BLaER1 (cell line): ENCODE measurements at regions not wholly inside any gene's neighbourhood (a gene's known extent, or its start where the extent isn't known, plus 50 kb on each side); places are given as distances from the start of the nearest gene placed in this dataset.

Experiments
- H3K27ac ChIP-seq: shearing (Covaris generic); formaldehyde crosslinking; 2 replicates; pipeline ENCODE4 v1.8.1; 2022
- H3K27me3 ChIP-seq: shearing (Covaris generic); formaldehyde crosslinking; 2 replicates; pipeline ENCODE4 v1.8.1; 2022
- H3K36me3 ChIP-seq: shearing (Covaris generic); formaldehyde crosslinking; 2 replicates; pipeline ENCODE4 v1.8.1; 2022
- H3K4me1 ChIP-seq: shearing (Covaris generic); formaldehyde crosslinking; 2 replicates; pipeline ENCODE4 v1.8.1; 2022
- H3K4me2 ChIP-seq: shearing (Covaris generic); formaldehyde crosslinking; 2 replicates; pipeline ENCODE4 v1.8.1; 2022
- H3K4me3 ChIP-seq: shearing (Covaris generic); formaldehyde crosslinking; 2 replicates; pipeline ENCODE4 v1.8.1; 2022
- H3K9ac ChIP-seq: shearing (Covaris generic); formaldehyde crosslinking; 2 replicates; pipeline ENCODE4 v1.8.1; 2022
- H3K9me3 ChIP-seq: shearing (Covaris generic); formaldehyde crosslinking; 2 replicates; pipeline ENCODE4 v1.8.1; 2022
- H4K20me1 ChIP-seq: shearing (Covaris generic); formaldehyde crosslinking; 2 replicates; pipeline ENCODE4 v1.8.1; 2022
- Cebpa-rat ChIP-seq: shearing (Covaris generic); IDR thresholded peaks from 2 replicates; pipeline ENCODE4 v1.8.1; 2022

- no peak overlapping the region for H3K4me2 ChIP-seq
- no peaks in the 10 kb centered on the region for H3K27me3 ChIP-seq
- no peaks in the 10 kb centered on the region for H4K20me1 ChIP-seq
- H3K9me3 ChIP-seq = no peaks in the 10 kb centered on the region
- H3K27ac ChIP-seq = no peak overlapping the region
- no peaks in the 10 kb centered on the region for H3K36me3 ChIP-seq
- H3K4me1 ChIP-seq = no peaks in the 10 kb centered on the region
- no peak overlapping the region for H3K4me3 ChIP-seq
- no peak overlapping the region for H3K9ac ChIP-seq
- no peak for TF ChIP-seq Cebpa-rat
Measured at GRCh38 chr3:98978068-98978811, 76.7 kb upstream of the DCBLD2 start.

GRCh38 chr3:98977520-98977919 is 76.0 kb upstream of the DCBLD2 start:
- Histone ChIP-seq H3K27ac (no peak overlapping the region), H4K20me1 (no peaks in the 10 kb centered on the region), H3K9me3 (no peaks in the 10 kb centered on the region), H3K36me3 (no peaks in the 10 kb centered on the region), H3K4me1 (no peaks in the 10 kb centered on the region), H3K27me3 (no peaks in the 10 kb centered on the region), H3K4me2 (no peak overlapping the region), H3K4me3 (no peak overlapping the region), H3K9ac (no peak overlapping the region)
- TF ChIP-seq Cebpa-rat = no peak

- Histone ChIP-seq H4K20me1 (no peaks in the 10 kb centered on the region), H3K4me2 (no peak overlapping the region), H3K27me3 (no peaks in the 10 kb centered on the region), H3K4me1 (no peaks in the 10 kb centered on the region), H3K27ac (no peak overlapping the region), H3K4me3 (no peak overlapping the region), H3K9me3 (no peaks in the 10 kb centered on the region), H3K36me3 (no peaks in the 10 kb centered on the region), H3K9ac (no peak overlapping the region)
- TF ChIP-seq Cebpa-rat = no peak
Measured at GRCh38 chr3:98974442-98974841, 72.9 kb upstream of the DCBLD2 start.

GRCh38 chr3:98972720-98973119 is 71.2 kb upstream of the DCBLD2 start:
- Histone ChIP-seq H4K20me1 (no peaks in the 10 kb centered on the region), H3K9me3 (no peaks in the 10 kb centered on the region), H3K27ac (no peak overlapping the region), H3K36me3 (no peaks in the 10 kb centered on the region), H3K9ac (no peak overlapping the region), H3K4me3 (no peak overlapping the region), H3K4me2 (no peak overlapping the region), H3K27me3 (no peaks in the 10 kb centered on the region), H3K4me1 (no peaks in the 10 kb centered on the region)
- TF ChIP-seq Cebpa-rat = no peak

- no peak overlapping the region for H3K27ac ChIP-seq
- no peaks in the 10 kb centered on the region for H4K20me1 ChIP-seq
- H3K27me3 ChIP-seq = no peaks in the 10 kb centered on the region
- no peaks in the 10 kb centered on the region for H3K4me1 ChIP-seq
- no peak overlapping the region for H3K4me3 ChIP-seq
- TF ChIP-seq Cebpa-rat = no peak
- H3K9ac ChIP-seq = no peak overlapping the region
- H3K9me3 ChIP-seq = no peaks in the 10 kb centered on the region
- no peaks in the 10 kb centered on the region for H3K36me3 ChIP-seq
- H3K4me2 ChIP-seq = no peak overlapping the region
Measured at GRCh38 chr3:98972155-98972554, 70.7 kb upstream of the DCBLD2 start.

- no peak for TF ChIP-seq Cebpa-rat
- H3K4me2 ChIP-seq = no peak overlapping the region
- H4K20me1 ChIP-seq = no peaks in the 10 kb centered on the region
- H3K36me3 ChIP-seq = no peaks in the 10 kb centered on the region
- H3K4me3 ChIP-seq = no peak overlapping the region
- H3K9ac ChIP-seq = no peak overlapping the region
- no peaks in the 10 kb centered on the region for H3K9me3 ChIP-seq
- H3K4me1 ChIP-seq = no peaks in the 10 kb centered on the region
- no peak overlapping the region for H3K27ac ChIP-seq
- no peaks in the 10 kb centered on the region for H3K27me3 ChIP-seq
Measured at GRCh38 chr3:98971169-98971681, 69.7 kb upstream of the DCBLD2 start.

GRCh38 chr3:98969295-98969694 is 67.8 kb upstream of the DCBLD2 start:
- Histone ChIP-seq H3K36me3 (no peaks in the 10 kb centered on the region), H3K4me1 (no peaks in the 10 kb centered on the region), H4K20me1 (no peaks in the 10 kb centered on the region), H3K27ac (no peak overlapping the region), H3K9me3 (no peaks in the 10 kb centered on the region), H3K9ac (no peak overlapping the region), H3K4me3 (no peak overlapping the region), H3K4me2 (no peak overlapping the region), H3K27me3 (no peaks in the 10 kb centered on the region)
- TF ChIP-seq Cebpa-rat = no peak

GRCh38 chr3:98968824-98969223 is 67.3 kb upstream of the DCBLD2 start:
- Histone ChIP-seq H3K9me3 (no peaks in the 10 kb centered on the region), H3K27ac (no peak overlapping the region), H3K4me1 (no peaks in the 10 kb centered on the region), H4K20me1 (no peaks in the 10 kb centered on the region), H3K4me3 (no peak overlapping the region), H3K27me3 (no peaks in the 10 kb centered on the region), H3K4me2 (no peak overlapping the region), H3K36me3 (no peaks in the 10 kb centered on the region), H3K9ac (no peak overlapping the region)
- no peak for TF ChIP-seq Cebpa-rat

- H3K4me3 ChIP-seq = no peak overlapping the region
- no peaks in the 10 kb centered on the region for H4K20me1 ChIP-seq
- H3K27me3 ChIP-seq = no peaks in the 10 kb centered on the region
- H3K36me3 ChIP-seq = no peaks in the 10 kb centered on the region
- TF ChIP-seq Cebpa-rat = no peak
- H3K9ac ChIP-seq = no peak overlapping the region
- H3K4me2 ChIP-seq = no peak overlapping the region
- no peaks in the 10 kb centered on the region for H3K4me1 ChIP-seq
- H3K27ac ChIP-seq = no peak overlapping the region
- H3K9me3 ChIP-seq = no peaks in the 10 kb centered on the region
Measured at GRCh38 chr3:98968347-98968746, 66.9 kb upstream of the DCBLD2 start.

- no peaks in the 10 kb centered on the region for H3K27me3 ChIP-seq
- H3K9ac ChIP-seq = no peak overlapping the region
- H3K27ac ChIP-seq = no peak overlapping the region
- no peak overlapping the region for H3K4me3 ChIP-seq
- H3K9me3 ChIP-seq = no peaks in the 10 kb centered on the region
- H4K20me1 ChIP-seq = no peaks in the 10 kb centered on the region
- H3K4me2 ChIP-seq = no peak overlapping the region
- TF ChIP-seq Cebpa-rat = no peak
- no peaks in the 10 kb centered on the region for H3K36me3 ChIP-seq
- no peaks in the 10 kb centered on the region for H3K4me1 ChIP-seq
Measured at GRCh38 chr3:98967758-98968157, 66.3 kb upstream of the DCBLD2 start.
